ENCODE measurements at regions not wholly inside any gene's neighbourhood (a gene's known extent, or its start where the extent isn't known, plus 50 kb on each side); places are given as distances from the start of the nearest gene placed in this dataset.

- H3K36me3 Mint-ChIP-seq = no peaks in the 10 kb centered on the region
- no CpG with 5 or more reads among the region's 1 CpG for WGBS (ENCODE audit: insufficient coverage)
- ChIA-PET CTCF (no interaction called here), POLR2A (no interaction called here)
- H3K4me1 Mint-ChIP-seq = no peaks in the 10 kb centered on the region
- no peaks in the 10 kb centered on the region for H3K4me1 ChIP-seq (ENCODE audit: control insufficient read depth in 1 of 2, extremely low read depth in 1 of 2, insufficient read depth in 2 of 2, low read length in 2 of 2)
- ATAC-seq (replicated peaks in 1 of 4) (no peak), DNase-seq (no peak)
- no peak overlapping the region for H3K27ac Mint-ChIP-seq
- no peak overlapping the region for H3K4me3 ChIP-seq (ENCODE audit: control insufficient read depth in 1 of 2, extremely low read depth in 1 of 2, low read length in 1 of 2)
- no peak overlapping the region for H3K27ac ChIP-seq (ENCODE audit: low read length)
- H3K9me3 Mint-ChIP-seq = peaks cover 22 to 48% (median 28%) of the 10 kb centered on the region in 3 donors
- H3K27me3 ChIP-seq (replicated peaks in 1 of 2; ENCODE audit: control insufficient read depth in 2 of 2, extremely low read depth in 1 of 2, insufficient read depth in 2 of 2, low read length in 1 of 2) = no peaks in the 10 kb centered on the region
- H3K27me3 Mint-ChIP-seq = no peaks in the 10 kb centered on the region
- no peaks in the 10 kb centered on the region for H3K9me3 ChIP-seq
- H3K36me3 ChIP-seq (ENCODE audit: control insufficient read depth in 2 of 2, extremely low read depth in 1 of 2, insufficient read depth in 1 of 2, low read length in 1 of 2) = no peaks in the 10 kb centered on the region
- H3K4me3 Mint-ChIP-seq = no peak overlapping the region
Measured at GRCh38 chr9:12276505-12276904, 416.7 kb upstream of the TYRP1 start.

- H3K4me3 Mint-ChIP-seq = no peak overlapping the region
- no peaks in the 10 kb centered on the region for H3K4me1 ChIP-seq (ENCODE audit: control insufficient read depth in 1 of 2, extremely low read depth in 1 of 2, insufficient read depth in 2 of 2, low read length in 2 of 2)
- no peak overlapping the region for H3K4me3 ChIP-seq (ENCODE audit: control insufficient read depth in 1 of 2, extremely low read depth in 1 of 2, low read length in 1 of 2)
- H3K27ac Mint-ChIP-seq = no peak overlapping the region
- H3K9me3 ChIP-seq = no peaks in the 10 kb centered on the region
- H3K36me3 ChIP-seq (ENCODE audit: control insufficient read depth in 2 of 2, extremely low read depth in 1 of 2, insufficient read depth in 1 of 2, low read length in 1 of 2) = no peaks in the 10 kb centered on the region
- H3K27ac ChIP-seq (ENCODE audit: low read length) = no peak overlapping the region
- H3K27me3 Mint-ChIP-seq = no peaks in the 10 kb centered on the region
- peaks cover 10 to 17% (median 11%) of the 10 kb centered on the region in 3 donors for H3K9me3 Mint-ChIP-seq
- ATAC-seq (replicated peaks in 1 of 4) = no peak
- no peaks in the 10 kb centered on the region for H3K27me3 ChIP-seq (replicated peaks in 1 of 2; ENCODE audit: control insufficient read depth in 2 of 2, extremely low read depth in 1 of 2, insufficient read depth in 2 of 2, low read length in 1 of 2)
- CTCF ChIA-PET = no interaction called here
- no peaks in the 10 kb centered on the region for H3K36me3 Mint-ChIP-seq
- POLR2A ChIA-PET = no interaction called here
- no peak for DNase-seq
- no peaks in the 10 kb centered on the region for H3K4me1 Mint-ChIP-seq
Measured at GRCh38 chr9:12289711-12290110, 403.5 kb upstream of the TYRP1 start.

- Histone ChIP-seq H3K4me3 (ENCODE audit: control insufficient read depth in 1 of 2, extremely low read depth in 1 of 2, low read length in 1 of 2) (no peak overlapping the region), H3K36me3 (ENCODE audit: control insufficient read depth in 2 of 2, extremely low read depth in 1 of 2, insufficient read depth in 1 of 2, low read length in 1 of 2) (no peaks in the 10 kb centered on the region), H3K4me1 (ENCODE audit: control insufficient read depth in 1 of 2, extremely low read depth in 1 of 2, insufficient read depth in 2 of 2, low read length in 2 of 2) (no peaks in the 10 kb centered on the region), H3K27ac (ENCODE audit: low read length) (no peak overlapping the region), H3K27me3 (replicated peaks in 1 of 2; ENCODE audit: control insufficient read depth in 2 of 2, extremely low read depth in 1 of 2, insufficient read depth in 2 of 2, low read length in 1 of 2) (no peaks in the 10 kb centered on the region), H3K9me3 (no peaks in the 10 kb centered on the region)
- Mint-ChIP-seq H3K36me3 (no peaks in the 10 kb centered on the region), H3K27me3 (no peaks in the 10 kb centered on the region), H3K4me1 (no peaks in the 10 kb centered on the region), H3K4me3 (no peak overlapping the region), H3K27ac (no peak overlapping the region), H3K9me3 (peaks cover 10 to 17% (median 11%) of the 10 kb centered on the region in 3 donors)
- DNase-seq (no peak), ATAC-seq (replicated peaks in 1 of 4) (no peak)
- ChIA-PET POLR2A (no interaction called here), CTCF (no interaction called here)
- 22% methylated on average over 2 of the region's 3 CpGs for WGBS (ENCODE audit: insufficient coverage)
Measured at GRCh38 chr9:12290166-12290869, 402.9 kb upstream of the TYRP1 start.

DNA sequence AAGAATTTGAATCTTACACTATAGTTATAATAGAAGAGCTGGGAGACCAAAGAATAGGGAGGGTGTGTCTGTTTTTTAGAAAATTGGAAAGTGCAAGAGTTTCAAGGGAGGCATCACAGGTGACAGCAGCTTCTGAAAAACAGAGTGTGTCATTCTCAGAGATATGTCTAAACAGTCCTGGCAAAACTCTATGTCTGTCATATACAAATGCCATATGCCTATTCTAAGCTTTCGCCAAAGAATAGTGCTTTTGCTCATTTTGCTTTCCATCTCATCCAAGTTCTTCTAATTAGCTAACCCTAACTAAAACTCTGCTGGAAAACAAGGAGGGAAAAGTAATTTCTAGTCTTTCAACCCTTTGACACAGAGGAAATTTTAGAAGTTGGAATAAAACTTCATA, 388.0 kb upstream of the TYRP1 start:
- DNase-seq (no peak), ATAC-seq (replicated peaks in 1 of 4) (no peak)
- Mint-ChIP-seq H3K4me3 (no peak overlapping the region), H3K36me3 (no peaks in the 10 kb centered on the region), H3K27ac (no peak overlapping the region), H3K9me3 (peaks cover 7 to 32% (median 9%) of the 10 kb centered on the region in 3 donors), H3K4me1 (no peaks in the 10 kb centered on the region), H3K27me3 (no peaks in the 10 kb centered on the region)
- no CpG with 5 or more reads among the region's 1 CpG for WGBS (ENCODE audit: insufficient coverage)
- Histone ChIP-seq H3K27me3 (replicated peaks in 1 of 2; ENCODE audit: control insufficient read depth in 2 of 2, extremely low read depth in 1 of 2, insufficient read depth in 2 of 2, low read length in 1 of 2) (no peaks in the 10 kb centered on the region), H3K4me1 (ENCODE audit: control insufficient read depth in 1 of 2, extremely low read depth in 1 of 2, insufficient read depth in 2 of 2, low read length in 2 of 2) (no peaks in the 10 kb centered on the region), H3K4me3 (ENCODE audit: control insufficient read depth in 1 of 2, extremely low read depth in 1 of 2, low read length in 1 of 2) (no peak overlapping the region), H3K36me3 (ENCODE audit: control insufficient read depth in 2 of 2, extremely low read depth in 1 of 2, insufficient read depth in 1 of 2, low read length in 1 of 2) (no peaks in the 10 kb centered on the region), H3K9me3 (no peaks in the 10 kb centered on the region), H3K27ac (ENCODE audit: low read length) (no peak overlapping the region)
- ChIA-PET CTCF (interaction anchor here in 1 of 2 donors (0.5 kb wide), 1 partner anchor 13 kb away, joined by 11 read pairs; no protein-coding TSS in a partner anchor), POLR2A (no interaction called here)

DNA sequence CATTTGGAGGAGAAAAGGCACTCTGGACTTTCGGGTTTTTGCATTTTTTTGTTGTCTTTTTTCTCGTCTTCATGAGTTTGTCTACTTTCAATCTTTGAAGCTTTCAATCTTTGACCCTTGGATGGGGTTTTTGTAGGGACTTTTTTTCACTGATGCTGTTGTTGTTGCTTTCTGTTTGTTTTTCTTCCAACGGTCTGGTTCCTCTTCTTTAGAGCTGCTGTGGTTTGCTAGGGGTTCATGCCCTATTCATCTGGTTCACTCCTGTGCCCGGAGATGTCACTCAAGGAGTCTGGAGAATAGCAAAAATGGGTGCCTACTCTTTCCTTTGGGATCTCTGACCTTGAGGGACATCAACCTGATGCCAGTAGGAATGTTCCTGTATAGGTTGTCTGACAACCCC, 378.6 kb upstream of the TYRP1 start:
- no peaks in the 10 kb centered on the region for H3K4me1 ChIP-seq (ENCODE audit: control insufficient read depth in 1 of 2, extremely low read depth in 1 of 2, insufficient read depth in 2 of 2, low read length in 2 of 2)
- DNase-seq = no peak
- no peak overlapping the region for H3K4me3 Mint-ChIP-seq
- no peaks in the 10 kb centered on the region for H3K36me3 Mint-ChIP-seq
- no peak for ATAC-seq (replicated peaks in 1 of 4)
- no peaks in the 10 kb centered on the region for H3K36me3 ChIP-seq (ENCODE audit: control insufficient read depth in 2 of 2, extremely low read depth in 1 of 2, insufficient read depth in 1 of 2, low read length in 1 of 2)
- H3K9me3 ChIP-seq = no peaks in the 10 kb centered on the region
- CTCF ChIA-PET = no interaction called here
- peaks cover 33 to 50% (median 47%) of the 10 kb centered on the region in 3 donors for H3K9me3 Mint-ChIP-seq
- 82% methylated on average over 3 of the region's 4 CpGs for WGBS (ENCODE audit: insufficient coverage)
- no peaks in the 10 kb centered on the region for H3K4me1 Mint-ChIP-seq
- no peak overlapping the region for H3K4me3 ChIP-seq (ENCODE audit: control insufficient read depth in 1 of 2, extremely low read depth in 1 of 2, low read length in 1 of 2)
- H3K27me3 Mint-ChIP-seq = no peaks in the 10 kb centered on the region
- no peak overlapping the region for H3K27ac ChIP-seq (ENCODE audit: low read length)
- H3K27me3 ChIP-seq (replicated peaks in 1 of 2; ENCODE audit: control insufficient read depth in 2 of 2, extremely low read depth in 1 of 2, insufficient read depth in 2 of 2, low read length in 1 of 2) = no peaks in the 10 kb centered on the region
- POLR2A ChIA-PET = no interaction called here
- H3K27ac Mint-ChIP-seq = no peak overlapping the region

GRCh38 chr9:12318732-12319685, 374.2 kb upstream of the TYRP1 start:
- no peak overlapping the region for H3K4me3 Mint-ChIP-seq
- no peaks in the 10 kb centered on the region for H3K36me3 Mint-ChIP-seq
- no peak overlapping the region for H3K27ac Mint-ChIP-seq
- CTCF ChIA-PET = no interaction called here
- POLR2A ChIA-PET = no interaction called here
- no peaks in the 10 kb centered on the region for H3K27me3 ChIP-seq (replicated peaks in 1 of 2; ENCODE audit: control insufficient read depth in 2 of 2, extremely low read depth in 1 of 2, insufficient read depth in 2 of 2, low read length in 1 of 2)
- no peak overlapping the region for H3K4me3 ChIP-seq (ENCODE audit: control insufficient read depth in 1 of 2, extremely low read depth in 1 of 2, low read length in 1 of 2)
- no peak for ATAC-seq (replicated peaks in 1 of 4)
- H3K4me1 ChIP-seq (ENCODE audit: control insufficient read depth in 1 of 2, extremely low read depth in 1 of 2, insufficient read depth in 2 of 2, low read length in 2 of 2) = no peaks in the 10 kb centered on the region
- no peaks in the 10 kb centered on the region for H3K27me3 Mint-ChIP-seq
- no peak overlapping the region for H3K27ac ChIP-seq (ENCODE audit: low read length)
- peaks cover 7 to 27% (median 9%) of the 10 kb centered on the region in 3 donors for H3K9me3 Mint-ChIP-seq
- no peaks in the 10 kb centered on the region for H3K9me3 ChIP-seq
- 100% methylated on average over 2 of the region's 4 CpGs for WGBS (ENCODE audit: insufficient coverage)
- no peak for DNase-seq
- H3K4me1 Mint-ChIP-seq = no peaks in the 10 kb centered on the region
- H3K36me3 ChIP-seq (ENCODE audit: control insufficient read depth in 2 of 2, extremely low read depth in 1 of 2, insufficient read depth in 1 of 2, low read length in 1 of 2) = no peaks in the 10 kb centered on the region

All from T-cell (primary cell).